ENCODE measurements at regions not wholly inside any gene's neighbourhood (a gene's known extent, or its start where the extent isn't known, plus 50 kb on each side); places are given as distances from the start of the nearest gene placed in this dataset.

GRCh38 chr3:162994165-162994564 is 1497.6 kb downstream of the OTOL1 start:
- Histone ChIP-seq H3K27me3 (replicated peaks in 1 of 2; ENCODE audit: control insufficient read depth in 2 of 2, insufficient read depth in 2 of 2, low read length in 1 of 2) (no peaks in the 10 kb centered on the region), H3K4me3 (no peak overlapping the region), H3K4me2 (ENCODE audit: control insufficient read depth, insufficient read depth) (no peak overlapping the region), H3K36me3 (ENCODE audit: control insufficient read depth in 2 of 2, insufficient read depth in 2 of 2, low read length in 1 of 2) (no peaks in the 10 kb centered on the region), H2AFZ (ENCODE audit: control insufficient read depth, low read depth, low read length) (no peak overlapping the region), H3K4me1 (ENCODE audit: control insufficient read depth, insufficient read depth, low read length) (no peaks in the 10 kb centered on the region), H3K9me3 (replicated peaks; ENCODE audit: control insufficient read depth, insufficient read depth, low read length) (no peaks in the 10 kb centered on the region), H3K79me2 (ENCODE audit: control insufficient read depth, insufficient read depth, low read length) (no peaks in the 10 kb centered on the region), H4K20me1 (ENCODE audit: control insufficient read depth, insufficient read depth) (no peaks in the 10 kb centered on the region), H3K9ac (ENCODE audit: control insufficient read depth, insufficient read depth, low read length) (no peak overlapping the region), H3K27ac (ENCODE audit: control insufficient read depth, insufficient read depth) (no peak overlapping the region)
- DNase-seq (ENCODE audit: low read depth, low spot score) (no peak), FAIRE-seq (no peak), ATAC-seq (no peak)
- in situ Hi-C loops (cut with MboI) (no loop called here), intact Hi-C loops (cut with micrococcal nuclease; ENCODE audit: unreplicated experiment) (no loop called here)
- ChIA-PET SMC1A (ENCODE audit: uncharacterized antibody, unreplicated experiment) (no interaction called here), CTCF (no interaction called here), RAD21 (ENCODE audit: unreplicated experiment) (no interaction called here), POLR2A (no interaction called here)
- no TSS peak for BruUV-seq (replicated peaks)
- TF ChIP-seq ZBED1 (IDR thresholded peaks at IDR 0.05; ENCODE audit: borderline replicate concordance) (no peak), ZBTB4 (CRISPR knock-in tag; IDR thresholded peaks at IDR 0.05) (no peak), IKZF2 (IDR thresholded peaks at IDR 0.05) (no peak), KDM1A (IDR thresholded peaks at IDR 0.05; ENCODE audit: borderline replicate concordance) (no peak), MEF2B (IDR thresholded peaks at IDR 0.05; ENCODE audit: partially characterized antibody, poor library complexity, severe bottlenecking) (no peak), IRF5 (IDR thresholded peaks at IDR 0.05; ENCODE audit: borderline replicate concordance) (no peak), MXI1 (IDR thresholded peaks at IDR 0.05; ENCODE audit: low read depth, low read length) (no peak), IRF4 (IDR thresholded peaks at IDR 0.05; ENCODE audit: low read depth, low read length) (no peak), TARDBP (IDR thresholded peaks at IDR 0.05; ENCODE audit: borderline replicate concordance) (no peak), POLR2AphosphoS2 (IDR thresholded peaks at IDR 0.05; ENCODE audit: low read depth, low read length) (no peak), LARP7 (IDR thresholded peaks at IDR 0.05) (no peak), CBX5 (IDR thresholded peaks at IDR 0.05; ENCODE audit: low read depth) (no peak), ZBTB11 (CRISPR knock-in tag; IDR thresholded peaks at IDR 0.05) (no peak), RELB (IDR thresholded peaks at IDR 0.05; ENCODE audit: low read depth) (no peak), EGR1 (IDR thresholded peaks at IDR 0.05; ENCODE audit: borderline replicate concordance in 1 of 2, low read depth in 2 of 2, low read length in 2 of 2) (no peak), DPF2 (IDR thresholded peaks at IDR 0.05) (no peak), JUNB (IDR thresholded peaks at IDR 0.05) (no peak)
- 0% methylated on average over 1 of the region's 1 CpG for WGBS (ENCODE audit: insufficient coverage, insufficient replicate concordance, low lambda C conversion rate, missing lambda C conversion rate)
